Neural cell (in vitro differentiated cells): ENCODE measurements at regions not wholly inside any gene's neighbourhood (a gene's known extent, or its start where the extent isn't known, plus 50 kb on each side); places are given as distances from the start of the nearest gene placed in this dataset.

Source experiments
- EP300 ChIP-seq: fragments of 450-650 bp; conservative IDR thresholded peaks from 2 replicates; pipeline ENCODE4 v1.6.1; 2014; ENCODE audit warnings: antibody characterized with exemption, mild to moderate bottlenecking, moderate library complexity; ENCODE audit not compliant: poor library complexity, severe bottlenecking
- EZH2 ChIP-seq: fragments of 200-600, 300-800 bp; shearing (Covaris generic), sonication (generic); IDR thresholded peaks from 2 replicates; pipeline ENCODE4 v1.6.1; 2014; ENCODE audit warnings: antibody characterized with exemption, low read length, borderline replicate concordance, mild to moderate bottlenecking; ENCODE audit not compliant: insufficient read depth, poor library complexity, severe bottlenecking
- MXI1 ChIP-seq: fragments of 450-650 bp; conservative IDR thresholded peaks from 2 replicates; pipeline ENCODE4 v1.6.1; 2014; ENCODE audit warnings: antibody characterized with exemption, mild to moderate bottlenecking; ENCODE audit not compliant: poor library complexity, severe bottlenecking
- POLR2AphosphoS5 ChIP-seq: IDR thresholded peaks from 2 replicates; pipeline ENCODE4 v1.6.1; 2012
- RAD21 ChIP-seq: fragments of 450-650 bp; conservative IDR thresholded peaks from 2 replicates; pipeline ENCODE4 v1.6.1; 2014; ENCODE audit warnings: antibody characterized with exemption, mild to moderate bottlenecking, moderate library complexity
- SMC3 ChIP-seq: fragments of 450-650 bp; conservative IDR thresholded peaks from 2 replicates; pipeline ENCODE4 v1.6.1; 2014; ENCODE audit warnings: antibody characterized with exemption, mild to moderate bottlenecking, moderate library complexity; ENCODE audit not compliant: poor library complexity
- TAF1 ChIP-seq: IDR thresholded peaks from 2 replicates; pipeline ENCODE4 v1.6.1; 2012; ENCODE audit warnings: low read depth
- TF ChIP-seq, protein P1 (sequence below): fragments of 450-650 bp; IDR thresholded peaks from 2 replicates; pipeline ENCODE4 v1.5.1; 2014; ENCODE audit warnings: antibody characterized with exemption, mild to moderate bottlenecking, moderate library complexity; ENCODE audit not compliant: poor library complexity, severe bottlenecking

DNA sequence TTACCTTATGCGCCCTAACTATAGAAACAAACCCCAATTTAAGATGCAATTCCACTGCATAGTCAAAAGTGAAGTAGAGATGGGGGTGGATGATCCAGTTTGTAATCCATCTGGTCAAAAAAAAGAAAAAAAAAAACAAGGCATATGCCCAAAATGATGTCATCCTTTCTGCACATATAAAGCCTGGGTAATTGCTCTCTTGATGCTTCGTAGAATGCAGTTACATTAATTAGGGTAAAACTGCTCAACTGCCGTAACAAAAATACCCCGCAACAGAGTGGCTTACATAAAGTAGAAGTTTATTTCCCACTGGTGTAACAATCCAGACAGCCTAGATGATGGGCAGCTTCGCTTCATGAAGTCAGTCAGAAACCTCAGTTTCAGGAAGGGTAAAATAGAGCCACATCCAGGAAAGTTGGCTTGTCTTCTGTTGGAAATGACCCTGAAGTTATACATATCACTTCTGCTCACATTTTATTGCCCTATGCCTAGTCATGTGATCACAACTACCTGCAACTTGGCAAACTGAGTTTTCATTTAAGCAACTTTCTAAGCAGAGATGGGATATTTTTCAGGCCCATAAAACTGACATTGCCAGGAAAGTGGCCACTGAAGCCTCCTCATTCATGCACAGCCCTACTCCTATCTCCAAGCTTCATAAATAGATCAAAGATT is 221.7 kb downstream of the C1orf94 start:
- TF ChIP-seq EP300 = no peak
- TF ChIP-seq, protein P1, sequence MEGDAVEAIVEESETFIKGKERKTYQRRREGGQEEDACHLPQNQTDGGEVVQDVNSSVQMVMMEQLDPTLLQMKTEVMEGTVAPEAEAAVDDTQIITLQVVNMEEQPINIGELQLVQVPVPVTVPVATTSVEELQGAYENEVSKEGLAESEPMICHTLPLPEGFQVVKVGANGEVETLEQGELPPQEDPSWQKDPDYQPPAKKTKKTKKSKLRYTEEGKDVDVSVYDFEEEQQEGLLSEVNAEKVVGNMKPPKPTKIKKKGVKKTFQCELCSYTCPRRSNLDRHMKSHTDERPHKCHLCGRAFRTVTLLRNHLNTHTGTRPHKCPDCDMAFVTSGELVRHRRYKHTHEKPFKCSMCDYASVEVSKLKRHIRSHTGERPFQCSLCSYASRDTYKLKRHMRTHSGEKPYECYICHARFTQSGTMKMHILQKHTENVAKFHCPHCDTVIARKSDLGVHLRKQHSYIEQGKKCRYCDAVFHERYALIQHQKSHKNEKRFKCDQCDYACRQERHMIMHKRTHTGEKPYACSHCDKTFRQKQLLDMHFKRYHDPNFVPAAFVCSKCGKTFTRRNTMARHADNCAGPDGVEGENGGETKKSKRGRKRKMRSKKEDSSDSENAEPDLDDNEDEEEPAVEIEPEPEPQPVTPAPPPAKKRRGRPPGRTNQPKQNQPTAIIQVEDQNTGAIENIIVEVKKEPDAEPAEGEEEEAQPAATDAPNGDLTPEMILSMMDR = no peak
- no peak for TF ChIP-seq MXI1
- TF ChIP-seq RAD21 = no peak
- no peak for TF ChIP-seq POLR2AphosphoS5
- no peak for TF ChIP-seq EZH2
- TF ChIP-seq SMC3 = no peak
- no peak for TF ChIP-seq TAF1
